Lower lobe of right lung (tissue), 2 donors: ENCODE measurements at regions not wholly inside any gene's neighbourhood (a gene's known extent, or its start where the extent isn't known, plus 50 kb on each side); places are given as distances from the start of the nearest gene placed in this dataset.
A peak's percentile ranks its signal among the peaks of the same experiment; 100 is the strongest.

Source experiments
- ATAC-seq, 2 donors: fragments of 200-7000 bp; cut with Tn5 transposase; one replicate each; pipeline ENCODE4 v1.9.1; 2020 to 2022; ENCODE audit warnings: mild to moderate bottlenecking in 2 of 2, moderate library complexity in 2 of 2
- DNase-seq: peaks from one replicate; pipeline ENCODE4 v3.0.0-alpha.2; 2020
- H3K27ac ChIP-seq: fragments of 200-600 bp; one replicate; pipeline ENCODE4 v1.8.0; 2022
- H3K27me3 ChIP-seq: fragments of 200-600 bp; one replicate; pipeline ENCODE4 v1.8.0; 2022; ENCODE audit warnings: low read depth
- H3K36me3 ChIP-seq: fragments of 200-600 bp; one replicate; pipeline ENCODE4 v1.8.0; 2022; ENCODE audit warnings: mild to moderate bottlenecking
- H3K4me1 ChIP-seq: fragments of 200-600 bp; one replicate; pipeline ENCODE4 v1.8.0; 2022
- H3K4me3 ChIP-seq: fragments of 200-600 bp; one replicate; pipeline ENCODE4 v1.8.0; 2022; ENCODE audit warnings: mild to moderate bottlenecking
- H3K9me3 ChIP-seq: fragments of 200-600 bp; one replicate; pipeline ENCODE4 v1.8.0; 2022
- intact Hi-C: fragments of 100-400 bp; cut with DNase I; formaldehyde crosslinking; loops from one replicate; pipeline ENCODE4 v1.11.0; 2022
- TF ChIP-seq, protein P1 (sequence below): fragments of 200-600 bp; IDR thresholded peaks from one replicate; pipeline ENCODE4 v1.8.0; 2022; ENCODE audit warnings: antibody characterized with exemption, mild to moderate bottlenecking
- donor health status: DM: no; HTN: yes; CAD: no; lungs with severe emphysema.

DNA sequence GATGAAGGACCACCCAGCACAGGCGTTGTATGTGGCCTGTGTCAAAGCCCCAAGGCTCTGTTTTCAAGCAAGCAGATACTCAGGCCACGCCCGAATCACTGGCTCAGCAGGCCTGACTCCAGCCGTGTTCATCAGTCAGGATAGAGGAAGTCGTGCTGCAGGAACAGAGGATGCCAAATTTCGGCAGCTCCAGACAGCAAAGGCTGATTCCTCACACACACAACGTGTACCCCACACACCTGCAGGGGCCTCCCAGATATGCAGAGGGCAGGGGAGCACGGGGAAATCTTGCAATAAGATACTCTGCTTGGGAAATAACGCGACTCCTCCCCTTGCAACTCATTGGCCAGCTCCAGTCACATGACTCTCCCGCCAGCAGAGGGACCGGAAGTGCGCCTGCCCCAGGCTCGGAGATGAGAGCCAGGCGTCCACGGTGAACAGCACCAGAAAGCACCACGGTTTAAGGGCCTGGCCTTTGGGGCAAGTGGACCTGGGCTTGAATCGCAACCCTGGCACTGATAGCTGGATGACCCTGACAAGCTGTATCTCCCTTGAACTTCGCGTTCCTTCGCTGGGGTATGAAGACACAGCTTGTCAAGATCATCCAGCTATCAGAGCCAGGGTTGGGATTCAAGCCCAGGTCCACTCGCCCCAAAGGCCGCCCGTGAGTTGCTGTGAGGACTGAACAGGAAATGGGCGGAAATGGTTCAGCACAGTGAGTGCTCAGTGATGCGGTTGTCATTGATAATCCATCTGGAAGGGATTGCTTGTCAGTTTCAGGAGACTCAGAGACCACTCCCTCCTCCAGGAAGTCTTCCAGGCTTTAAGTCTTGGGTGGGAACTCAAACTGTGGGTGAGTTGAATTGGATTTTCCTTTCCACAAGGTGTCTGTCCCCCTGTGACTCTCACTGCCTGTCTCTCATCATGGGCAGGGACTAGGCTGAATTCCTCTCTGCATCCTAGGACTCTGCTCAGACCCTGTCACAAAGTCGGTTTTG is 88.5 kb downstream of the MYEOV start:
- Histone ChIP-seq H3K9me3 (no peaks in the 10 kb centered on the region), H3K4me3 (no peak overlapping the region), H3K27ac (no peak overlapping the region), H3K36me3 (no peaks in the 10 kb centered on the region), H3K27me3 (no peaks in the 10 kb centered on the region), H3K4me1 (no peaks in the 10 kb centered on the region)
- DNase-seq: peak; percentile 52
- intact Hi-C loops: no loop called here
- peak in 1 of 2 donors; percentile 5 for ATAC-seq
- TF ChIP-seq, protein P1, sequence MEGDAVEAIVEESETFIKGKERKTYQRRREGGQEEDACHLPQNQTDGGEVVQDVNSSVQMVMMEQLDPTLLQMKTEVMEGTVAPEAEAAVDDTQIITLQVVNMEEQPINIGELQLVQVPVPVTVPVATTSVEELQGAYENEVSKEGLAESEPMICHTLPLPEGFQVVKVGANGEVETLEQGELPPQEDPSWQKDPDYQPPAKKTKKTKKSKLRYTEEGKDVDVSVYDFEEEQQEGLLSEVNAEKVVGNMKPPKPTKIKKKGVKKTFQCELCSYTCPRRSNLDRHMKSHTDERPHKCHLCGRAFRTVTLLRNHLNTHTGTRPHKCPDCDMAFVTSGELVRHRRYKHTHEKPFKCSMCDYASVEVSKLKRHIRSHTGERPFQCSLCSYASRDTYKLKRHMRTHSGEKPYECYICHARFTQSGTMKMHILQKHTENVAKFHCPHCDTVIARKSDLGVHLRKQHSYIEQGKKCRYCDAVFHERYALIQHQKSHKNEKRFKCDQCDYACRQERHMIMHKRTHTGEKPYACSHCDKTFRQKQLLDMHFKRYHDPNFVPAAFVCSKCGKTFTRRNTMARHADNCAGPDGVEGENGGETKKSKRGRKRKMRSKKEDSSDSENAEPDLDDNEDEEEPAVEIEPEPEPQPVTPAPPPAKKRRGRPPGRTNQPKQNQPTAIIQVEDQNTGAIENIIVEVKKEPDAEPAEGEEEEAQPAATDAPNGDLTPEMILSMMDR: no peak

DNA sequence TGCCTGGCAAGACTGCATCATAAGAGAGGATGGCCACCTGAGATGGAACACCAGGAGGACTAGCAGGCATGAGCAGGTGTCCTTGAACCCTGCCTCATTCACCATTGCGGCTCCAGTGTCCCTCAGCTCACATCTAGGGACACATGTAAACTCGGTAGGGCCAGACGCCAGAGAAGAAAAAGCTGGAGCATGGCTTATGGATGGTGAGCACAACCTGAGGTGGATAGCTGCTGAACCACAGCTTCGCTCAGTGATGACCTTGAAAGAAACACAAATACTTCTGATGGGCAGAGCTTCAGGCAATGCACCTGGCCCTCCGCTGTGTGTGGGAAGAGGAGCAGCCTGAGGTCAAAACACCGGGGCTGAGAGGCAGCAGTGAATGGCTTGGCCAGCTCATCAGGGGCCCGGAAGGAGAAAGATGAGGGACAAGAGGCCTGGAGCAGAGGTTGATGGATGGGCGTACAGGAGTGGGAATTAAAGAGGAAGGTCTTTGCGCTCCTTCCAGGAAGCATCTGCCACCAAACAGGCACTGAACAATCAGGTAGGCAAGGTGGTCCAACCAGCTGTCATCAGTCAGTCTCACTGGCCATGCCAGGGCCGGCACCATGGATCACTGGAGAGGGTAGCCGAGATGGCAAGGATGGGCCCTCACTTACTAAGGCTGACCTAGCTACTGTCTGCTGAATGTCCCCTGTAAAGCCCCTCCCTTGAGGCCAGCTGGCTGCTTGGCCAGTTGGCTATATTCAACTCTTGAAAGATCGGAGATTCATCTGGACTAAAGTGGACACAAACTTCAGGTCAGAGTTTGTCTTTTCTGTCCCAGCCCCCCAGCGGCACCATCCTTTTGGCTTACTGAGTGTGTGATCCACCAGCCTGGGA is 89.7 kb downstream of the MYEOV start:
- Histone ChIP-seq H3K4me1 (no peaks in the 10 kb centered on the region), H3K27me3 (no peaks in the 10 kb centered on the region), H3K4me3 (no peak overlapping the region), H3K27ac (no peak overlapping the region), H3K36me3 (no peaks in the 10 kb centered on the region), H3K9me3 (peaks cover 10% of the 10 kb centered on the region)
- TF ChIP-seq, protein P1: no peak
- ATAC-seq: no peak
- no peak for DNase-seq
- intact Hi-C loops: no loop called here

DNA sequence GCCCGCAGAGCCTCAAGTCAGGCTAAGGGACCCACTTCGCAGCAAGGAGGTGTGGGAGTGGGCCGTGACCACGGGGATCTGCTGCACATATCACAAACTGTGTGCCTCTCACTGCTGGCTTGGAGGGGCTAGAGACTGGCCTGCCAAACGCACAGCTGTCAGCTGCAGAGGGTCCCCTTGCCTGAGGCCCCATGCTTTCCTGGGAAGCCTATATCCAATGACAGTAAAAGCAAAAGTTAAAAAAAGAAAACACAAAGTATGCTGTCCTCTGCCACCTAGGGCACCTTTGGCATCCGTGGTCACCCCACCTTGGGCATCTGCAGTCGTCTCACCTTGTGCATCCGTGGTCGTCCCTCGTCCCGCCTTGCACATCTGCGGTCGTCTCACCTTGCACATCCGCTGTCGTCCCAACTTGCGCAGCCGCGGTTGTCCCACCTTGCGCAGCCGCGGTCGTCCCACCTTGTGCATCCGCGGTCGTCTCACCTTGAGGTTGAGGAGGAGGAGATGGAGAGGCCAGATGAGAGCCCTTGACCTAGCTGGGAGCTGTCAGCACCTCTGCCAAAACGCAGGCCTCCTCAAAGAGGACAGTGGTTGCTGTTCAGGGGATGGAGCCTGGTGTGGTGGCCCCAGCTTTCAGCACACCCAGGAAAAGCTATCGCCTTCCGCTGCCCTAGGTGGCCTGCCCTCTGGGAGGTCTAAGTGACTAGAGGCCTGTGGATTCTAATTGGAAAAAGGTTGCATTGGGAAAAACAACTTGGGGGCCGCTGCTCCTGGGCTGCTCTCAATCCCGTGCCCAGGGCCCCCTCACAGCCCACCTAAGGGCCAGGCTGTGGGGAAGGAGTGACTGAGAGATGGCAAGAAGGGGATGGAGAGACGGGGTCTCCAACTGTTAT is 90.5 kb downstream of the MYEOV start:
- Histone ChIP-seq H3K27me3 (no peaks in the 10 kb centered on the region), H3K9me3 (peaks cover 16% of the 10 kb centered on the region), H3K4me3 (no peak overlapping the region), H3K36me3 (no peaks in the 10 kb centered on the region), H3K27ac (no peak overlapping the region), H3K4me1 (no peaks in the 10 kb centered on the region)
- TF ChIP-seq, protein P1: no peak
- intact Hi-C loops: no loop called here
- ATAC-seq: no peak
- no peak for DNase-seq

DNA sequence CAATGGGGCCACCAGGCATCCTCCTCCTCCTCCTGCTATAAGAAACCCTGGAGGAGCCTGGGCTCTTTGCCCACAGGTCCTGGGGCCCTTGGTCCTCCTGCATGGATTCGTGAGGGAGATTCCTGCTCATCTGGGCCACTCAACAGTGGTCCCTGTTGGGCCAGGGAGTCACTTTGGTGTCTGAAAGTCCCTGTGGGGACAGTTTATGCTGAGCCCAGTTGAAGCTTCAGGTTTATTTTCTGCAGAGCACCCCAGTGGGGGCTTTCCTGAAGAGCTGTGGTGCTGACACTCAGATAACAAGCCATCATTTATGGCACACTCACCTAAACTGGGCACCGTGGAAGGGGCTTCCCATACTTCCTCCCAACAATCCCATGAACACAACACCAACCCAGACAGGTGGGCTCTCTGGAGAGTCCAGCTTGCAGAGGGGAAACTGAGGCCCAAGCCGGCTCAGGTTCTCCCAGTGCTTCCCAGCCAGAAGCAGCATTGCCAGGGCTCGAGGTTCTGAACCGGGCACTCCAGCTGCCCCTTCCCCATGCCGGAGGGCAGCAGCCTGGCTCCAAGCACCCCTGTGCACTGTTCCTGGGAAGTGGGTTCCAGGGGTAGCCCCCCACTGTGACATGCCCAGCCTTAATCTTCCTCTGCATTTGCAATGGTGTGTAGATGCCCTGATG is 91.3 kb downstream of the MYEOV start:
- Histone ChIP-seq H3K27me3 (no peaks in the 10 kb centered on the region), H3K9me3 (peaks cover 16% of the 10 kb centered on the region), H3K27ac (no peak overlapping the region), H3K4me3 (no peak overlapping the region), H3K4me1 (no peaks in the 10 kb centered on the region), H3K36me3 (no peaks in the 10 kb centered on the region)
- TF ChIP-seq, protein P1: no peak
- intact Hi-C loops: no loop called here
- DNase-seq (no peak), ATAC-seq (no peak)
